Neuronal stem cell (in vitro differentiated cells): ENCODE measurements at regions not wholly inside any gene's neighbourhood (a gene's known extent, or its start where the extent isn't known, plus 50 kb on each side); places are given as distances from the start of the nearest gene placed in this dataset.

ENCODE experiments used
- DNase-seq: peaks from one replicate; pipeline ENCODE4 v3.0.0-alpha.2; 2013; ENCODE audit warnings: low spot score
- H2AFZ ChIP-seq: one replicate; pipeline ENCODE4 v1.6.1; 2013; ENCODE audit warnings: mild to moderate bottlenecking, low read length, inconsistent platforms
- H2AK5ac ChIP-seq: 2 replicates; pipeline ENCODE4 v1.6.1; 2013; ENCODE audit warnings: low read depth, mild to moderate bottlenecking, inconsistent platforms, low read length, moderate library complexity, mixed read lengths
- H2BK120ac ChIP-seq: 2 replicates; pipeline ENCODE4 v1.6.1; 2013; ENCODE audit warnings: low read depth, mild to moderate bottlenecking, inconsistent platforms, low read length, moderate library complexity, mixed read lengths
- H2BK12ac ChIP-seq: one replicate; pipeline ENCODE4 v1.6.1; 2013; ENCODE audit warnings: low read length, inconsistent platforms
- H2BK15ac ChIP-seq: 2 replicates; pipeline ENCODE4 v1.6.1; 2013; ENCODE audit warnings: mild to moderate bottlenecking, low read length, inconsistent platforms, mixed read lengths
- H2BK5ac ChIP-seq: one replicate; pipeline ENCODE4 v1.6.1; 2013; ENCODE audit warnings: inconsistent platforms, mild to moderate bottlenecking, low read length, moderate library complexity
- H3K14ac ChIP-seq: one replicate; pipeline ENCODE4 v1.6.1; 2013; ENCODE audit warnings: low read length, inconsistent platforms
- H3K18ac ChIP-seq: 2 replicates; pipeline ENCODE4 v1.6.1; 2013; ENCODE audit warnings: low read length, inconsistent platforms
- H3K23ac ChIP-seq: 2 replicates; pipeline ENCODE4 v1.6.1; 2013; ENCODE audit warnings: low read depth, mild to moderate bottlenecking, mixed read lengths, low read length, inconsistent platforms; ENCODE audit not compliant: poor library complexity
- H3K27ac ChIP-seq: replicated peaks from 3 replicates; pipeline ENCODE4 v1.5.1; 2013; ENCODE audit warnings: low read length, inconsistent platforms
- H3K27me3 ChIP-seq, 3 experiments: 2 replicates each; pipeline ENCODE4 v1.6.1; 2013; ENCODE audit warnings: low read length in 3 of 3, mild to moderate bottlenecking in 2 of 3, inconsistent platforms in 1 of 3, low read depth in 1 of 3, mixed read lengths in 1 of 3, moderate library complexity in 1 of 3; ENCODE audit not compliant: control insufficient read depth in 3 of 3, insufficient read depth in 3 of 3
- H3K36me3 ChIP-seq, 2 donors: replicated peaks in 1 of 2; 2 replicates each; pipeline ENCODE4 v1.6.1; 2013; ENCODE audit warnings: low read length in 2 of 2; ENCODE audit not compliant: control insufficient read depth in 2 of 2, insufficient read depth in 2 of 2
- H3K4ac ChIP-seq: 2 replicates; pipeline ENCODE4 v1.6.1; 2013; ENCODE audit warnings: inconsistent platforms, mild to moderate bottlenecking, low read length, moderate library complexity
- H3K4me1 ChIP-seq, 2 donors: 1 replicate in 1 of 2; 2 replicates in 1 of 2; pipeline ENCODE4 v1.6.1; 2013; ENCODE audit warnings: low read length in 2 of 2, low read depth in 1 of 2; ENCODE audit not compliant: control insufficient read depth in 2 of 2, insufficient read depth in 1 of 2
- H3K4me2 ChIP-seq: one replicate; pipeline ENCODE4 v1.6.1; 2013; ENCODE audit warnings: mild to moderate bottlenecking, low read length, inconsistent platforms; ENCODE audit not compliant: insufficient read depth, poor library complexity, severe bottlenecking
- H3K4me3 ChIP-seq, 2 donors: 2 replicates each; pipeline ENCODE4 v1.5.1; 2013; ENCODE audit warnings: low read length in 2 of 2, mild to moderate bottlenecking in 2 of 2, inconsistent platforms in 1 of 2, moderate library complexity in 1 of 2
- H3K79me1 ChIP-seq: one replicate; pipeline ENCODE4 v1.6.1; 2013; ENCODE audit warnings: low read depth, mild to moderate bottlenecking, inconsistent platforms, low read length, moderate library complexity
- H3K9ac ChIP-seq: one replicate; pipeline ENCODE4 v1.6.1; 2013; ENCODE audit warnings: mild to moderate bottlenecking, low read depth, low read length, inconsistent platforms; ENCODE audit not compliant: poor library complexity
- H3K9me3 ChIP-seq, 2 donors: replicated peaks in 1 of 2; 2 replicates each; pipeline versions ENCODE3 to v1.6.1; 2013; ENCODE audit warnings: low read length in 2 of 2, mild to moderate bottlenecking in 2 of 2, inconsistent platforms in 1 of 2, low read depth in 1 of 2, mixed read lengths in 1 of 2, moderate library complexity in 1 of 2; ENCODE audit not compliant: control insufficient read depth in 2 of 2, insufficient read depth in 1 of 2
- H4K8ac ChIP-seq: one replicate; pipeline ENCODE4 v1.6.1; 2013; ENCODE audit warnings: low read depth, mild to moderate bottlenecking, inconsistent platforms, low read length, moderate library complexity
- H4K91ac ChIP-seq: one replicate; pipeline ENCODE4 v1.6.1; 2013; ENCODE audit warnings: low read length, low read depth, mild to moderate bottlenecking, inconsistent platforms; ENCODE audit not compliant: poor library complexity
- WGBS, 2 donors: extraction: QIAGEN DNeasy Blood & Tissue Kit; methylation state at CpG; one replicate each; pipeline ENCODE4 v1.1.7; 2013; ENCODE audit warnings: missing lambda C conversion rate in 2 of 2, mixed read lengths in 1 of 2; ENCODE audit not compliant: insufficient read length in 2 of 2, insufficient replicate concordance in 1 of 2; ENCODE audit errors: extremely low coverage in 2 of 2; 5-methylcytosine and 5-hydroxymethylcytosine counted together

DNA sequence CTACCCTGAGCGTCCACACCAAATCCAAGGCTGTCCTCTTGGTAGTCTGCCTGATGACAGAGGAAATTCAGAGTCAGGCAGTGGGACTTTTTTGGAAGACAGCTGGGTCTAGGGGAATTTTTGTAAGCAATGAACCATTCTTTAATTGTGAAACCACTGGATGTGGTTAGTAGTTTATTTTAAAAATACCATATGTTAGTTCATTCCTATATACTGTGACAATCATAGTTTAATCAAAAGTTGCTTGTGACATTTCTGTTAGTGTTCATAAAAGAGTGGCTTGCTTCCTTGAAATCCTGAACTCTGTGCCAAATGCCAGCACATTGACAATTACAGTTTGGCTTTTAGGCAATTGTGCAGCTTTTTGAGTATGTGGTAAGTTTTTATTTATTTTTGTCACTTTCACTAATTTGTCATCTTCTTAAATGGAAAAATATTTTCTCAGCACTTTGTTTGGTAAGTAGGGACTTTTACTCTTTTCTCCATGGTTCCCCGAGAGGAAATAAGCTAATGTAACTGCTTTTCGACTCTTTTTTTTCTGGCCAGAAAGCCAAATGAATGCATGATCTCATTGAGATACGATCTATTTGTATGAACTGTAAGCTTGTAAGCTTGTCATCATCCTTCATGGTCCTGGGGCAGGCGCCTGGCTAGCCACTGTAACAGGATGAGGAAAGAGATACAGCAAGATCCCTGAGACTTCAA, 72.6 kb upstream of the SLC4A4 start:
- H4K8ac ChIP-seq: no peak overlapping the region
- H3K4me3 ChIP-seq: no peak overlapping the region
- no peak overlapping the region for H3K4me2 ChIP-seq
- DNase-seq: no peak
- no peak overlapping the region for H3K4ac ChIP-seq
- no peaks in the 10 kb centered on the region for H3K27me3 ChIP-seq
- H2BK120ac ChIP-seq: no peak overlapping the region
- no peak overlapping the region for H2AK5ac ChIP-seq
- H2BK5ac ChIP-seq: no peak overlapping the region
- no peak overlapping the region for H3K14ac ChIP-seq
- H2AFZ ChIP-seq: no peak overlapping the region
- H2BK15ac ChIP-seq: no peak overlapping the region
- H3K4me1 ChIP-seq: peaks cover 0 to 18% of the 10 kb centered on the region in 2 donors
- no peak overlapping the region for H3K9ac ChIP-seq
- WGBS, 2 donors: no CpG with 5 or more reads among the region's 5 CpGs
- no peak overlapping the region for H3K27ac ChIP-seq
- H3K18ac ChIP-seq: no peak overlapping the region
- no peaks in the 10 kb centered on the region for H3K36me3 ChIP-seq
- H2BK12ac ChIP-seq: no peak overlapping the region
- H3K79me1 ChIP-seq: no peaks in the 10 kb centered on the region
- no peak overlapping the region for H3K23ac ChIP-seq
- no peak overlapping the region for H4K91ac ChIP-seq
- H3K9me3 ChIP-seq: no peaks in the 10 kb centered on the region

- Histone ChIP-seq H3K4me1 (peaks cover 0 to 18% of the 10 kb centered on the region in 2 donors), H3K14ac (no peak overlapping the region), H3K9ac (no peak overlapping the region), H4K91ac (no peak overlapping the region), H2BK5ac (no peak overlapping the region), H3K4me3 (no peak overlapping the region), H3K23ac (no peak overlapping the region), H4K8ac (no peak overlapping the region), H3K18ac (no peak overlapping the region), H3K36me3 (no peaks in the 10 kb centered on the region), H2AFZ (no peak overlapping the region), H3K9me3 (no peaks in the 10 kb centered on the region), H2AK5ac (no peak overlapping the region), H2BK12ac (no peak overlapping the region), H3K4ac (no peak overlapping the region), H3K27ac (no peak overlapping the region), H2BK15ac (no peak overlapping the region), H3K4me2 (no peak overlapping the region), H3K79me1 (no peaks in the 10 kb centered on the region), H3K27me3 (no peaks in the 10 kb centered on the region), H2BK120ac (no peak overlapping the region)
- DNase-seq: no peak
- WGBS, 2 donors: no CpG with 5 or more reads among the region's 1 CpG
Observed at GRCh38 chr4:71267244-71267643, 71.6 kb upstream of the SLC4A4 start.

- no peak overlapping the region for H3K4ac ChIP-seq
- H2BK120ac ChIP-seq: no peak overlapping the region
- H2AFZ ChIP-seq: peak overlapping the region; percentile 16
- no peak overlapping the region for H2BK12ac ChIP-seq
- no peak overlapping the region for H3K4me3 ChIP-seq
- H3K9ac ChIP-seq: no peak overlapping the region
- no peaks in the 10 kb centered on the region for H3K36me3 ChIP-seq
- H3K4me1 ChIP-seq: peaks cover 0 to 18% of the 10 kb centered on the region in 2 donors
- H3K18ac ChIP-seq: no peak overlapping the region
- H4K8ac ChIP-seq: no peak overlapping the region
- H2BK15ac ChIP-seq: no peak overlapping the region
- H3K27ac ChIP-seq: no peak overlapping the region
- H2AK5ac ChIP-seq: no peak overlapping the region
- no peaks in the 10 kb centered on the region for H3K79me1 ChIP-seq
- no peaks in the 10 kb centered on the region for H3K27me3 ChIP-seq
- no peak overlapping the region for H2BK5ac ChIP-seq
- no peak for DNase-seq
- H4K91ac ChIP-seq: no peak overlapping the region
- WGBS, 2 donors: no CpG with 5 or more reads among the region's 4 CpGs
- no peak overlapping the region for H3K23ac ChIP-seq
- H3K14ac ChIP-seq: no peak overlapping the region
- no peaks in the 10 kb centered on the region for H3K9me3 ChIP-seq
- no peak overlapping the region for H3K4me2 ChIP-seq
Observed at GRCh38 chr4:71268166-71268565, 70.7 kb upstream of the SLC4A4 start.

DNA sequence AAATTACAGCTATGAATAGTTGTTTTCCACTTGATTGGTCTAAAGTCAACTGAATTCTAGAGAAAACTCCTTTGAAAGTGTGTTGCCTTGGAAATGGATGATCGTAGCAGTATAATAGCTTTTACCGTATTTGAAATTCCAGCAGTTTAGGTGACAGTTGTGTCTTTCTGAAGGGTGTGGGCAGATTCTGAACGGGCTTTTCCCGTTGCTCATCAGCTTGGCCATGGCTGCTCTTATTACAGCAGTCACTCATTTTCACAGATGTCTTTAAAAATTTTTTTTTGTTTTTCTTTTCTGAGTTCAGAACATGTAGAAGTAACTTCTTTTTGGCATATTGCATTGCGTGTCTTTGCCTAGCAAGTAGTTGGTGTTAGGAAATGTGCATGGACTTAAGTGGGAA, 69.6 kb upstream of the SLC4A4 start:
- Histone ChIP-seq H3K18ac (no peak overlapping the region), H3K23ac (no peak overlapping the region), H3K36me3 (no peaks in the 10 kb centered on the region), H3K9me3 (no peaks in the 10 kb centered on the region), H2AK5ac (no peak overlapping the region), H3K4me3 (no peak overlapping the region), H2BK120ac (no peak overlapping the region), H3K27ac (no peak overlapping the region), H4K8ac (no peak overlapping the region), H2BK15ac (no peak overlapping the region), H4K91ac (no peak overlapping the region), H3K4me1 (peaks cover 0 to 20% of the 10 kb centered on the region in 2 donors), H2BK5ac (no peak overlapping the region), H3K14ac (no peak overlapping the region), H3K27me3 (no peaks in the 10 kb centered on the region), H3K4me2 (no peak overlapping the region), H3K4ac (no peak overlapping the region), H2AFZ (no peak overlapping the region), H3K79me1 (no peaks in the 10 kb centered on the region), H3K9ac (no peak overlapping the region), H2BK12ac (no peak overlapping the region)
- DNase-seq: no peak
- WGBS, 2 donors: no CpG with 5 or more reads among the region's 5 CpGs
